Stimulated activated naive CD8-positive, alpha-beta T cell treated with anti-CD3 and anti-CD28 coated beads, Interleukin-15, amount 100 ng/mL, for 72 hours (primary cell): ENCODE measurements at regions not wholly inside any gene's neighbourhood (a gene's known extent, or its start where the extent isn't known, plus 50 kb on each side); places are given as distances from the start of the nearest gene placed in this dataset.
"Not testable (repeated sequence)": the region's sequence is repeated elsewhere in the genome, so short reads cannot be mapped to it uniquely, and the experiment has no call there.

Source experiments
- ATAC-seq: fragments of 150-1000 bp; cut with Tn5 transposase; 2 replicates; pipeline ENCODE4 v1.10.0; 2021; ENCODE audit warnings: mild to moderate bottlenecking, moderate library complexity
- DNase-seq, 2 donors: peaks; one replicate each; pipeline ENCODE4 v3.0.0; 2021 to 2022
- H3K27ac Mint-ChIP-seq, 2 donors: one replicate each; pipeline ENCODE4 v1.8.0; 2022; ENCODE audit warnings: mild to moderate bottlenecking in 2 of 2, mixed read lengths in 2 of 2, moderate library complexity in 2 of 2
- H3K27me3 Mint-ChIP-seq: one replicate; pipeline ENCODE4 v1.8.0; 2022; ENCODE audit warnings: mixed read lengths
- H3K4me1 Mint-ChIP-seq: one replicate; pipeline ENCODE4 v1.8.0; 2022; ENCODE audit warnings: mild to moderate bottlenecking, mixed read lengths
- H3K4me3 Mint-ChIP-seq, 2 donors: one replicate each; pipeline ENCODE4 v1.8.0; 2022; ENCODE audit warnings: mild to moderate bottlenecking in 2 of 2, mixed read lengths in 2 of 2, moderate library complexity in 1 of 2
- H3K9me3 Mint-ChIP-seq, 2 donors: one replicate each; pipeline ENCODE4 v1.8.0; 2022; ENCODE audit warnings: mixed read lengths in 2 of 2

DNA sequence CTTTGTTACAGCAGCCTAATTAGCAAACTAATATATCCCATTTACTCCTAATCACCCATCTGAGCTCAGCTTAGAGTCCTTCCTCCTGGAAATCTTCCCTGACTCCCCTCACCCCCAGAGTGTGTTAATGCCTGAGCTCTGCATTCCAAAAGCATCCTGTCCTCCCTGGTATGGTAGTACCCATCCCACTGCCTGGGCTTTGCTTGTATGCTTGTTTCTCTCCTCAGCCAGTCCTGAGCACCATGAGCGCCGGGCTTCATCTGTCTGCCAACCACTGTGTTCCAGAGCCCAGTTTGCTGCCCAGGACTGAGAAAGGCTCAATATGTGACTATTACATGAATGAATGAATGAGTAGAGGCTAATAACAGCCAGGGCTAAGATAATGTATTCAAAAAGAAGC, 272.4 kb downstream of the CDK5RAP2 start:
- no peaks in the 10 kb centered on the region for H3K4me1 Mint-ChIP-seq
- no peak overlapping the region for H3K4me3 Mint-ChIP-seq
- H3K9me3 Mint-ChIP-seq = no peaks in the 10 kb centered on the region
- no peak overlapping the region for H3K27ac Mint-ChIP-seq
- ATAC-seq (no peak), DNase-seq (no peak)
- peaks cover 33% of the 10 kb centered on the region for H3K27me3 Mint-ChIP-seq

GRCh38 chr9:120306561-120306960, 273.4 kb downstream of the CDK5RAP2 start:
- Mint-ChIP-seq H3K9me3 (no peaks in the 10 kb centered on the region), H3K27ac (peak overlapping the region in 1 of 2 donors; percentile 55), H3K4me1 (no peaks in the 10 kb centered on the region), H3K27me3 (peaks cover 37% of the 10 kb centered on the region), H3K4me3 (no peak overlapping the region)
- DNase-seq (no peak), ATAC-seq (no peak)

GRCh38 chr9:120306088-120306487, 273.9 kb downstream of the CDK5RAP2 start:
- no peaks in the 10 kb centered on the region for H3K9me3 Mint-ChIP-seq
- H3K4me3 Mint-ChIP-seq = no peak overlapping the region
- H3K27ac Mint-ChIP-seq = no peak overlapping the region
- H3K27me3 Mint-ChIP-seq = peaks cover 37% of the 10 kb centered on the region
- no peak for ATAC-seq
- DNase-seq = no peak
- H3K4me1 Mint-ChIP-seq = no peaks in the 10 kb centered on the region

- not testable (repeated sequence) for H3K4me1 Mint-ChIP-seq, H3K9me3 Mint-ChIP-seq, DNase-seq, H3K27ac Mint-ChIP-seq, H3K4me3 Mint-ChIP-seq, ATAC-seq
- peaks cover 37% of the 10 kb centered on the region for H3K27me3 Mint-ChIP-seq
Observed at GRCh38 chr9:120304896-120305295, 275.1 kb downstream of the CDK5RAP2 start.

DNA sequence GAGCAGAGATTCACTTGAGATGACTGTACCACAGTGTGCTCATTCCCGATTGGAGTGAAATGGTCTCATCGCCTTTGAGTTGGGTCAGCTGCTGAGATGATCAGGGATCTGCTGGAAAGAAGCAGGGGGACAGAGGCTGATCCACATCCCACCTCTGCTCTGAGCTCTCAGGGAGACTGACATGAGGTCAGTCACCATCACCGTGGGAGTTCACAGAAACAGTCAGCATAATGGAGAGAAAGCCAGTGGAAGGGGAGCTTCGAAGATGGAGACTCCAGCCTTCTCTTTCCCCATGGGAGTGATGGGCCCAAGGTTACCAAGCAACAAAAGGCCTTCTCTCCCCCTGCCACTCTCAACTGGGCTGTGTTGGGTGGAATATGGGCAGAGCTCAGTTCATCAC, 276.4 kb downstream of the CDK5RAP2 start:
- no peak for DNase-seq
- no peak overlapping the region for H3K27ac Mint-ChIP-seq
- H3K27me3 Mint-ChIP-seq = peaks cover 33% of the 10 kb centered on the region
- no peak overlapping the region for H3K4me3 Mint-ChIP-seq
- no peak for ATAC-seq
- H3K4me1 Mint-ChIP-seq = no peaks in the 10 kb centered on the region
- no peaks in the 10 kb centered on the region for H3K9me3 Mint-ChIP-seq

DNA sequence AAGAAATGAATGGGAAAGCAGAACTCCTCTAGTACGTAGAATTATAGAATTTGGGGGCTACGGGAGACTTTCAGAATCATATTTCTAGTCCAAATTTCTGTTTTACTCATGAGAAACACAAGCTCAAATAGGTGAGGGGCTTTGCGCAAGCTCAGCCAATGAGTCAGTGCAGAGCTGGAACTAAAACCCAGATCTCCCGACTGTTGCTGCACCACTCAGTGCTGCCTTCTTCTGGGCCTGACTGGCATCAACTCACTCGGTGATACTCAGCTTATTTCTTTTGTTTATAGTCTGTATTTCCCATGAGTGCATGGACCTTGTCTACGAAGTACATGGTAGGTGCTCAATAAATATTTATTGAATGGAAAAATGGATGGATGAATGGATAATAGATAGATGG, 280.2 kb downstream of the CDK5RAP2 start:
- no peaks in the 10 kb centered on the region for H3K4me1 Mint-ChIP-seq
- H3K27ac Mint-ChIP-seq = no peak overlapping the region
- H3K4me3 Mint-ChIP-seq = no peak overlapping the region
- ATAC-seq (no peak), DNase-seq (no peak)
- H3K27me3 Mint-ChIP-seq = peaks cover 5% of the 10 kb centered on the region
- H3K9me3 Mint-ChIP-seq = no peaks in the 10 kb centered on the region

GRCh38 chr9:120294003-120294402, 286.0 kb downstream of the CDK5RAP2 start:
- Mint-ChIP-seq H3K4me1 (no peaks in the 10 kb centered on the region), H3K9me3 (no peaks in the 10 kb centered on the region), H3K4me3 (no peak overlapping the region), H3K27ac (no peak overlapping the region), H3K27me3 (no peaks in the 10 kb centered on the region)
- DNase-seq (no peak), ATAC-seq (no peak)

DNA sequence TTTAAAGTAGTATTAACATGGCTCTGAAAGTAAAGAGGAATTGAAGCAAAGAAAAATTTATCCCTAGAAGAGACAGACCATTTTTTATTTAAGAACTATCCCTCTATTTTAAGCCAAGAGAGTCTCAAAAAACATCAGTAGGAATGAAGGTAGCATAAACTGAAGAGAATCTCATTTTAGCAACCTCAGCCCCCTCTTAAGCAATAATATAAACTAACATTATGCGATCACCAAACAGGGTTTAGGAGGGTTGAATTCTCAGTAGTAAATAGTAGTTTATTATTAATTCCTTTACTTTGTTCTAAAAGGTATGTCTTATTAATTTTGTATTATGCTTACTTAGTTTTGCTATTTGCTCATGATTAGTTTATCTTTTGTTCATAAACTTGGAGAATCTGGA, 287.4 kb downstream of the CDK5RAP2 start:
- no peak overlapping the region for H3K4me3 Mint-ChIP-seq
- H3K4me1 Mint-ChIP-seq = no peaks in the 10 kb centered on the region
- DNase-seq (no peak), ATAC-seq (no peak)
- no peaks in the 10 kb centered on the region for H3K27me3 Mint-ChIP-seq
- no peaks in the 10 kb centered on the region for H3K9me3 Mint-ChIP-seq
- no peak overlapping the region for H3K27ac Mint-ChIP-seq

DNA sequence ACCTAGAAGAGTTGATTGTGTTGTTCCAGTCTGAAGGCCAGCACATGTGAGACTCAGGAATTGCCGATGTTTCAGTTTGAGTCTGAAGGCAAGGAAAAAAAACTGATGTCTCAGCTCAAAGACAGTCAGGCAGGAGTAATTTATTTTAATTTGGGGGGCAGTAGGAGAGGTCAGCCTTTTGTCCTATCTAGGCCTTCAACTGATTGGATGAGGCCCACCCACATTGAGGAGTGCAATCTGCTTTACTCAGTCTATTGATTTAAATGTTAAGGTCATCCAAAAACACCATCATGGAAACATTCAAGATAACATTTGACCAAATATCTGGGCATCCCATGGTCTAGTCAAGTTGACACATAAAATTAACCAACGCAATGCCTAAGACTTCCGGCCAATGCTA, 288.9 kb downstream of the CDK5RAP2 start:
- Mint-ChIP-seq H3K27ac (no peak overlapping the region), H3K9me3 (no peaks in the 10 kb centered on the region), H3K4me1 (no peaks in the 10 kb centered on the region), H3K4me3 (no peak overlapping the region), H3K27me3 (no peaks in the 10 kb centered on the region)
- ATAC-seq (no peak), DNase-seq (no peak)

- ATAC-seq = no peak
- DNase-seq = no peak
- H3K27ac Mint-ChIP-seq = no peak overlapping the region
- no peak overlapping the region for H3K4me3 Mint-ChIP-seq
- H3K9me3 Mint-ChIP-seq = no peaks in the 10 kb centered on the region
- no peaks in the 10 kb centered on the region for H3K27me3 Mint-ChIP-seq
- H3K4me1 Mint-ChIP-seq = no peaks in the 10 kb centered on the region
Observed at GRCh38 chr9:120289990-120290975, 289.7 kb downstream of the CDK5RAP2 start.

DNA sequence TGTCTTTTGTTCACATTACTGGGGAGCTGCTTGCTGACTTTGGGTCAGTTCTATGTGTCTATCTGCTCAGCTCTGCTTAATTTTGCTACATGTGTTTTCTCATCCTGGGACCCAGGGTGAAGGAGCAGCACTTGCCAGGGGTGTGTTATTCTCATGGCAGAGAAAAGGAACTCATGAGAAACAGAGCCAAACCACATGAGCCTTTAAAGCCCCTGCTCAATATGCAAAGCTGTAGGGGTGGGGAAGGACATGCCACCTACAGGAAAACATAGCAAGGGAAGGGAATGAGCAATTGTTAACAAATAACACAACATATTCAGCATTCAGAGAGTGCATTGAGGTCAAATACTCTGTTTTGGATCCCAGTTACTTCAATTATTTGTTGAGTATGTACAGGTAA, 290.9 kb downstream of the CDK5RAP2 start:
- Mint-ChIP-seq H3K4me1 (no peaks in the 10 kb centered on the region), H3K27me3 (no peaks in the 10 kb centered on the region), H3K27ac (no peak overlapping the region), H3K9me3 (no peaks in the 10 kb centered on the region), H3K4me3 (no peak overlapping the region)
- DNase-seq (no peak), ATAC-seq (no peak)

DNA sequence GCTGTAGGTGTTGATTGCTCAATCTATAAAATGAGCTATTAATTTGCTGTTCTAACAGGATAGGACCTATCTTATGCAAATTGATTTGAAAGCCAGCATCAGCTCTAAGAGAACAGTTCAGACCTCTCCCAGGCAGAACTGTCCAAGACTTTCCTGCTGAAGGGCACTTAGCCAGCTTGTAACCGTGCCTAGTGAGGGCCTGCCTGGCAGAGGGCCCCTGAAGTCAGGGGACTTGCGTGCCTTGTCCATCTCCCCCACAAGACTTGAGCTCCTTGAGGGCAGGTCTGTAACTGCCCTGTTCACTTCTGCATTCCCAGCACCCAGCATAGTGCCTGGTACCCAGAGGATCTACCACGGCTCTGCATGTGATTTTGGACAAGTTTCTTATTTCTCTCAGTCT, 293.4 kb downstream of the CDK5RAP2 start:
- H3K4me3 Mint-ChIP-seq = no peak overlapping the region
- DNase-seq = no peak
- peaks cover 3% of the 10 kb centered on the region for H3K27me3 Mint-ChIP-seq

GRCh38 chr9:120284821-120285220, 295.1 kb downstream of the CDK5RAP2 start:
- Mint-ChIP-seq H3K4me1 (no peaks in the 10 kb centered on the region), H3K27me3 (peaks cover 7% of the 10 kb centered on the region), H3K27ac (no peak overlapping the region), H3K4me3 (no peak overlapping the region), H3K9me3 (no peaks in the 10 kb centered on the region)
- no peak for ATAC-seq
- DNase-seq = no peak

More for the DNA sequence above, 293.4 kb downstream of the CDK5RAP2 start:
- Mint-ChIP-seq H3K27ac (no peak overlapping the region), H3K4me1 (no peaks in the 10 kb centered on the region), H3K9me3 (no peaks in the 10 kb centered on the region)
- no peak for ATAC-seq

DNA sequence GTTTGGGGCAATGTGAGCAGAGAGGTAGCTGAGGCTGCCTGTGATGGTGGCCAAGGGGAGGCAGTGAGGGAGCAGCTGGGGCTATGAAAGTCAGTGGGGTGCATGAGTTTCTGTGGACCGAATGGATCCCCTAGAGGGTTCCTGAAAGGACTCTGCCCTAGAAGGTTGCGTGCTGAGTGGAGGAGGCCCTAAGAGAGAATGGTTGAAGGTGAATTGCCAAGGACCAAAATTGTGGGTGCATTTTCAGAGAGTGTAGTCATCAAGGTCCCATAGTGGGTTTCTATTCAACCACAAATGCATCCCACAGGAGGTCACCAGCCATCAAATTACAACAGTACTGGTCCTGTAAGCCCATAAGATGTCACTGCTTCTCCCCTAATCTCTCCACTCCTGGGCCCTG, 298.3 kb downstream of the CDK5RAP2 start:
- Mint-ChIP-seq H3K9me3 (no peaks in the 10 kb centered on the region), H3K4me1 (no peaks in the 10 kb centered on the region), H3K27me3 (peaks cover 7% of the 10 kb centered on the region), H3K4me3 (no peak overlapping the region), H3K27ac (no peak overlapping the region)
- peak; percentile 53 for ATAC-seq
- DNase-seq = no peak

DNA sequence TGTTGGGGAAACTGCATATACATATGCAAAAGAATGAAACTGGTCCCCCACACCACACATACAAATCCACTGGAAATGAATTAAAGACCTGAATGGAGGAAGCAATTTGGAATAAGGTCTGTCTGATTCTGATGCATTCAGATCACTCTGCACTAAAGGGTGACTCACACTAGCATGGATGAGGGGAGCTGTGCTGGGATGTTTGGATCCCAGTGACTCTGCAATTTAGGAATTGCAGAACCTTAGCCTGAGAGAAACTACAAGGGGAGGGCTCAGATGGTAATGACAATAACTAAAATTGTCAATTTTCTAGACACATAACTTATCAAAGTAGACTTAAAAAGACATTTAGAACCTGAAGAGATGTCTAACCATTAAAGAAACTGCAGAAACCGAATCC, 312.0 kb downstream of the CDK5RAP2 start:
- DNase-seq = no peak

GRCh38 chr9:120265791-120266190, 314.2 kb downstream of the CDK5RAP2 start:
- H3K9me3 Mint-ChIP-seq = peaks cover 0 to 9% of the 10 kb centered on the region in 2 donors
- no peak overlapping the region for H3K4me3 Mint-ChIP-seq
- peaks cover 10% of the 10 kb centered on the region for H3K27me3 Mint-ChIP-seq
- no peaks in the 10 kb centered on the region for H3K4me1 Mint-ChIP-seq
- ATAC-seq = no peak
- DNase-seq = no peak
- H3K27ac Mint-ChIP-seq = no peak overlapping the region

More for the DNA sequence above, 312.0 kb downstream of the CDK5RAP2 start:
- H3K4me1 Mint-ChIP-seq = no peaks in the 10 kb centered on the region
- no peak overlapping the region for H3K4me3 Mint-ChIP-seq
- ATAC-seq = no peak
- no peak overlapping the region for H3K27ac Mint-ChIP-seq
- peaks cover 20 to 26% of the 10 kb centered on the region in 2 donors for H3K9me3 Mint-ChIP-seq
- peaks cover 10% of the 10 kb centered on the region for H3K27me3 Mint-ChIP-seq
